DMS 273 (cell line): ENCODE measurements at regions not wholly inside any gene's neighbourhood (a gene's known extent, or its start where the extent isn't known, plus 50 kb on each side); places are given as distances from the start of the nearest gene placed in this dataset.
A peak's percentile ranks its signal among the peaks of the same experiment; 100 is the strongest.
"Not testable (repeated sequence)": the region's sequence is repeated elsewhere in the genome, so short reads cannot be mapped to it uniquely, and the experiment has no call there.

Experiments used
- DNase-seq: peaks from one replicate; lab custom pipeline; 2025; ENCODE audit not compliant: unreplicated experiment; lab: John Stamatoyannopoulos, UW

- no peak for DNase-seq
Observed at GRCh38 chr1:57532299-57532698, 108.4 kb upstream of the DAB1 start.

- not testable (repeated sequence) for DNase-seq
Observed at GRCh38 chr1:57530911-57531260, 107.0 kb upstream of the DAB1 start.

- DNase-seq, result no peak
Observed at GRCh38 chr1:57530206-57530910, 106.5 kb upstream of the DAB1 start.

- DNase-seq, result no peak
Observed at GRCh38 chr1:57522575-57522974, 98.7 kb upstream of the DAB1 start.

- DNase-seq, result no peak
Observed at GRCh38 chr1:57520743-57521515, 97.1 kb upstream of the DAB1 start.

- no peak for DNase-seq
Observed at GRCh38 chr1:57518496-57518895, 94.6 kb upstream of the DAB1 start.

DNA sequence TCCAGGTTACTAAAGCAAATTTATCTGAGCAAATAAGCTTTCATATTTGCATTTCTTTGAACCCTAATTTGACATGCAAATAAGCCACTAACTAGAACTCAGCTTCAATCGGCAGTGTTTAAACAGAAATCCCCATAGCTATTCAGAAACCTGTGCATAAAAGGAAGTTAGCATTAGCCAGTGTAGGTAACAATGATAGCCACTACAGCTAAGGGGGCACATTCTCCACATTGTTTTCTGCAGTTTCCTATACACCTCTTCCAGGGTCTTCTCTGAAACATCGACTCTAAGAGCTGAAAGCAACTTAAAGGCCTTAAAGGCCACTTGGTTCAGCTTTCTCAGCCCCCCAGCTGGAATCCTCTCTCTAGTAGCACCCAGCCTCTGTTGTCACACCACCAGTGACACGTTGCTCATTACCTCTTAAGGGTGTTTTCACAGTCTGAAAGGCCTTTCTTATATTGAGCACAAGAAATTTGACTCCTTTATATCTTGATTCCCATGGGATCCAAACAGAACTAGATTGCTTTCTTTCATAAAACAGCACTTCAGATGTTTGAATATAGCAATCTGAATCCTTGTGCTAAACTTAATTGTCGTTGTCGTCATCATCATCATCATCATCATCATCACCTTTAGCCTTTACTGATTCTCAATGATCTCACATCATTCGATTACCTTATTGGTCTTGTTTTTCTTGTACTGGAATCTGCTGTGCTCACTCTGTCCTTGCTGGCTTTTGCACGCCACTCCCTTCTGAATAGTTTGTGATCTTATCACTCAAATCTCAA is 93.9 kb upstream of the DAB1 start:
- no peak for DNase-seq

- no peak for DNase-seq
Observed at GRCh38 chr1:57512386-57512785, 88.5 kb upstream of the DAB1 start.

DNA sequence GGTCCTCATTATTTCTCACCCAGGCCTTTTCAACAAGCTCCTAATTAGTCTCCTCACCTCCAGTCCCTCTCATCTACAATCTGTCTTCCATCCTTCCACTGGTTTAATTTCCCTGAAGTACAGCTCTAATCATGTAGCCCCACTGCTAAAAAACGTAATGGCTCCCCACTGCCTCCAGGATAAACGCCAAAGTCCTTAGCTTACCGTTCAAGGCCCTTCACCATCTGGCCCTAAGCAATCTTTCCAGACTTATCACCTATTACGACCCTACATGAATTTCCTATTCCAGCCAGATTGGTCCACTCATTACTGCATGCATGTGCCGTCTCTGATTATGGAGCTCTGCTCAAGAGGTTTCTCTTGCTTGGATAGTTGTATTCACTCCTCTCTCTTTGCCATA is 83.1 kb upstream of the DAB1 start:
- DNase-seq, result peak; percentile 35

DNA sequence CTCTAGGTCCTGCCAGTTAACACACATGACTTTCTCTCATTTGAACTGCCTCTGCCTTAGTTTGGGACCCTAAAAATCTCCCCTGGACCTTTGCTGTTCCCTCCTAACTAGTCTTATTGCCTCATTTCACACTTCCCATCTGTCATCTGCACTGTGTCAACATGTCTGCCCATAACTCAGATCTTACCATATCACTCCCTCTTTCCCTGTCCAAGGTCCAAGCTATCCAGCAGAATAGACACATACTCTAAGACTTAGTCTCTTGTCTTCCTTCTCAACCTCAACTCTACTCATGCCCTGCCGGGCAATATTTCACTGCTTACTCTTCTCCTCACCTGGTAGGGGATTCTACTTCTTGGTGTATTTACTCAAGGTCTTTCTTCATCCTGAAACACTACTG is 79.5 kb upstream of the DAB1 start:
- no peak for DNase-seq

DNA sequence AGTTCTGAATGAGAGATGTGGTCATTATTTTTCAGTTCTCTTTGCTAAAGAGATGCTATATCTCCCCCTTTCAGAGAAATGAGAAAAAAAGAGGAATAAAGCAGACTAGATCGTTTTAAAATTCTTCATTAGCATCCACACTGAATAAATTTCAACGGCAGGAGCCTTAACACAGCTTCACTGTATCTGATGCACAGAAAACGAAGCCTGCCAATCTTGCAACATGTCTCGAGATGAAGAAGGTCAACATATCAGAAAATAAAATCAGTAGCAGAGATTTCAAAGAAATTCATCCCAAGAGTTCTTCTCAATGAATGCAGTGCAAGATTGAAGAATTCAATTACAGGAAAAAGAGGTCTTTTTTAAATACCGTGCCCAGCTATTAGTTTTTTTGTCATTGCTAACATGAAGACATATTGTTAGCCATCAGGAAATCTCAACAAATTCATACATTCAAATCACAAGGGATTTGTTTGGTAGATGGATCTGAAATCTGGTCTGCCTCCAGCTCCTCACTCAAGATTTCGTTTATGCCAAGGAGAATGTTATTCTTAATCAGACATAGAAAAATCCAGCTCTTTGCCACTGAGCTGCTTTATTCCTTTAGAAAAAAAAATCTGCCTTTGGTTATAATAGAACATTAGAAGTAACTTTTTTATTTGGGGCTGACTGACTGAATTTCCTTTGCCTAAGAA is 76.4 kb upstream of the DAB1 start:
- no peak for DNase-seq

DNA sequence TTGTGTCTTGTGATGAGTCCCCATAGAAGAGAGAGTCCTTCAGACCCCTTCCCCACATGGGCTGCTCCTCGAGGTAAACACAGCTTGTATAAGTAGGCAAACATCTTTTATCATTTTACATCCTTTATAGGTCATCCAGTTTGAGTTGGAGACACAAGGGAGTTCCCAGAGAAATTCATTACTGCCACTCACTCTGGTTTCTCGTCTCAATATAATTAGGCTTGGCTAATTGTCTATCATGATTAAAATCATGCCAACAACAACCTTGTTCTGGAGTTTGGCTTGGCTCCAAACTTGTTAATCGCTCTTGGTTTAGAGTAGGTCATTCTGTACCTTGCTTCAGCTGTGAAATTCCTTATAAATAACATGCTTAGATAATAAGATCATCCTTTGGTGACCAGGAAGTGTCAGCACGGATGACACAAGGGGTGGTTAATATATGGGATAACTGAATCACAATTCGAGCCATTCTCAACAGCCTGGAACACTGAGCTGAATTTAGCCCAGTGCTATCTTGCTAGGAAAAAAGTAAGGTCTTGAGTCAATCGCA is 70.7 kb upstream of the DAB1 start:
- DNase-seq, result peak; percentile 39

GRCh38 chr1:57492586-57493226 is 68.8 kb upstream of the DAB1 start:
- peak; percentile 88 for DNase-seq

- peak; percentile 16 for DNase-seq
Observed at GRCh38 chr1:57489358-57490036, 65.6 kb upstream of the DAB1 start.

- DNase-seq, result no peak
Observed at GRCh38 chr1:57485643-57486042, 61.8 kb upstream of the DAB1 start.

GRCh38 chr1:57483954-57484353 is 60.1 kb upstream of the DAB1 start:
- DNase-seq, result no peak

DNA sequence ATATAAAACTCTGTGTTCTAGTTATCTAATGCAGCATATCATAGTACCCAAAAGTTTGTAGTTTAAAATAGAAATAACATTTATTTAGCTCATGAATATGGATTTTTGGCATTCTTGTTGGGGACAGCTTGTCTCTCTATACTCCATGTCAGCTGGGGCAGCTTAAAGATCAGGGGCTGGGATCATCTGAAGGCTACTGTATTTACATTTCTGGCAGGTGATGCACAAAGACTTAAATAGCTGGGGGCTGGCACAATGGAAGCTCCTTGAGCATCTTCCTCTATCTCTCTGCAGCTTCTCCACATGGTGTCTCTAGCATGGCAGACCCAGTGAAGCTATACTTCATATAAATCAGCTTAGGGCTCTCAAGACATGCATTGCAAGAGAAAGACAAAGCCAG is 55.6 kb upstream of the DAB1 start:
- DNase-seq, result no peak

DNA sequence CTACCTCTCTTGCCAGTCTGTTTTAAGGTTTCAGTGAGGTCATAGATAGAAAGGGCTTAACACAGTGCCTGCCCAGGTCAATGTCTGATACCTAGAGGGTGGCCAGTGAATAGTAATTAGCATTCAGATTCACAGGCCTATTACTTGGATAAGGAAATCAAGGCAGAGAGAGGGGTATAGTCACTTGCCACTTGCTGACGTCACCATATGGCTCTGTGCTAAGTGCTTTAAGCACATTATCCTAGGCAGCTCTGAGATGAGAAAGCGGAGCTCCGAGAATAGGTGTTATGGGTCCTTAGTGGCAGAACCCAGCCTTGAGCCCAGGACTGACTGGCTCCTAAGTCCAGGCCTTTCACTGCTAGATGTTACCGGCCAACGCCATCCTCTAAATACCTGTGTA is 51.5 kb upstream of the DAB1 start:
- DNase-seq, result no peak

DNA sequence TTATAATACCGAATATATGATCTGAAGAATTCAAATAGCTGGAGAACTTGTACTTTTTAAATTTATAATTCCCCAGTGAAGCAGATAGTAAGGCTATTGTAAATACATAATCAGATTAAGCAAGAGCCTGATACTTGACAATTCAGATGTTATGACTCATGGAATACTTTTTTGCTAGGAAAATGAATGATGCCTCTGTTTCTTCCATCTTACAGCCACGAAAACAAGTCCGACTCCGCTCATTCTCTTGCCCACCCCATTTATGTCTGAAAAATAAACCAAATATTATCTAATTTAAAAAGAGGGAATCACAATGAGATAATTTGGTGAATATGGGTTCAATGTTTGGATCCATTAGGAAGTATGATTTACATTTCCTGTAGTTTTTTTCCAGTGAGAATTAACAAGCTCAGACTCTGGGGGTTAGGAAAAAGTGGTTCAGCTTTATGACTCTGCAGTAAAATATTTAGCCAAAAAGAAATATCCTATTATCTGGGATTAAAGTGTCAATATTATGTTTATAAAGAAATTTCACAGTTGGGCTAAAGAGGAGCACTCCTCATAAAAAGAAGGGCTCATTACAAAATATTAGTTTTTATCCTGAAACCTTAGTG is 50.4 kb upstream of the DAB1 start:
- DNase-seq, result no peak
